HS-27A (cell line): ENCODE measurements at regions not wholly inside any gene's neighbourhood (a gene's known extent, or its start where the extent isn't known, plus 50 kb on each side); places are given as distances from the start of the nearest gene placed in this dataset.
"Not testable (repeated sequence)": the region's sequence is repeated elsewhere in the genome, so short reads cannot be mapped to it uniquely, and the experiment has no call there.

Experiments
- DNase-seq: peaks from one replicate; pipeline ENCODE4 v3.0.0-alpha.2; 2012; ENCODE audit warnings: low read depth, missing footprints

GRCh38 chr6:19329078-19329477 lies 508.1 kb upstream of the ID4 start:
- no peak for DNase-seq

- DNase-seq = no peak
Observed at GRCh38 chr6:19331089-19331488, 506.1 kb upstream of the ID4 start.

- DNase-seq = no peak
Observed at GRCh38 chr6:19332806-19333460, 504.2 kb upstream of the ID4 start.

GRCh38 chr6:19333936-19334335 lies 503.2 kb upstream of the ID4 start:
- no peak for DNase-seq

GRCh38 chr6:19336579-19336978 lies 500.6 kb upstream of the ID4 start:
- no peak for DNase-seq

GRCh38 chr6:19337101-19337500 lies 500.1 kb upstream of the ID4 start:
- DNase-seq = no peak

- no peak for DNase-seq
Observed at GRCh38 chr6:19342616-19343015, 494.6 kb upstream of the ID4 start.

- DNase-seq = no peak
Observed at GRCh38 chr6:19349429-19349828, 487.7 kb upstream of the ID4 start.

- DNase-seq = no peak
Observed at GRCh38 chr6:19354181-19354580, 483.0 kb upstream of the ID4 start.

- DNase-seq = no peak
Observed at GRCh38 chr6:19356692-19357091, 480.5 kb upstream of the ID4 start.

GRCh38 chr6:19362396-19362795 lies 474.8 kb upstream of the ID4 start:
- DNase-seq = no peak

- no peak for DNase-seq
Observed at GRCh38 chr6:19368511-19368910, 468.7 kb upstream of the ID4 start.

- DNase-seq = no peak
Observed at GRCh38 chr6:19369785-19370184, 467.4 kb upstream of the ID4 start.

- DNase-seq = no peak
Observed at GRCh38 chr6:19370831-19371230, 466.3 kb upstream of the ID4 start.

GRCh38 chr6:19375613-19376012 lies 461.6 kb upstream of the ID4 start:
- no peak for DNase-seq

GRCh38 chr6:19377722-19378121 lies 459.4 kb upstream of the ID4 start:
- DNase-seq = no peak

GRCh38 chr6:19380293-19380692 lies 456.9 kb upstream of the ID4 start:
- no peak for DNase-seq

GRCh38 chr6:19382676-19383075 lies 454.5 kb upstream of the ID4 start:
- DNase-seq = no peak

GRCh38 chr6:19391926-19392325 lies 445.2 kb upstream of the ID4 start:
- DNase-seq = no peak

GRCh38 chr6:19394051-19394450 lies 443.1 kb upstream of the ID4 start:
- no peak for DNase-seq

GRCh38 chr6:19394687-19395086 lies 442.5 kb upstream of the ID4 start:
- DNase-seq = no peak

- no peak for DNase-seq
Observed at GRCh38 chr6:19395316-19395715, 441.9 kb upstream of the ID4 start.

- DNase-seq = no peak
Observed at GRCh38 chr6:19399406-19399805, 437.8 kb upstream of the ID4 start.

- DNase-seq = not testable (repeated sequence)
Observed at GRCh38 chr6:19404884-19405283, 432.3 kb upstream of the ID4 start.

- DNase-seq = no peak
Observed at GRCh38 chr6:19408331-19408730, 428.8 kb upstream of the ID4 start.
